ENCODE measurements at regions not wholly inside any gene's neighbourhood (a gene's known extent, or its start where the extent isn't known, plus 50 kb on each side); places are given as distances from the start of the nearest gene placed in this dataset.
A peak's percentile ranks its signal among the peaks of the same experiment; 100 is the strongest.

GRCh38 chr1:193540511-193540910 is 354.1 kb upstream of the B3GALT2 start:
- ATAC-seq (no peak), DNase-seq (no peak)
- Histone ChIP-seq H3K4me3 (no peak overlapping the region), H3K27me3 (ENCODE audit: low read depth) (no peaks in the 10 kb centered on the region), H3K9me3 (no peaks in the 10 kb centered on the region), H3K36me3 (no peaks in the 10 kb centered on the region), H3K27ac (no peak overlapping the region), H3K4me1 (no peaks in the 10 kb centered on the region)
- TF ChIP-seq, protein P1, sequence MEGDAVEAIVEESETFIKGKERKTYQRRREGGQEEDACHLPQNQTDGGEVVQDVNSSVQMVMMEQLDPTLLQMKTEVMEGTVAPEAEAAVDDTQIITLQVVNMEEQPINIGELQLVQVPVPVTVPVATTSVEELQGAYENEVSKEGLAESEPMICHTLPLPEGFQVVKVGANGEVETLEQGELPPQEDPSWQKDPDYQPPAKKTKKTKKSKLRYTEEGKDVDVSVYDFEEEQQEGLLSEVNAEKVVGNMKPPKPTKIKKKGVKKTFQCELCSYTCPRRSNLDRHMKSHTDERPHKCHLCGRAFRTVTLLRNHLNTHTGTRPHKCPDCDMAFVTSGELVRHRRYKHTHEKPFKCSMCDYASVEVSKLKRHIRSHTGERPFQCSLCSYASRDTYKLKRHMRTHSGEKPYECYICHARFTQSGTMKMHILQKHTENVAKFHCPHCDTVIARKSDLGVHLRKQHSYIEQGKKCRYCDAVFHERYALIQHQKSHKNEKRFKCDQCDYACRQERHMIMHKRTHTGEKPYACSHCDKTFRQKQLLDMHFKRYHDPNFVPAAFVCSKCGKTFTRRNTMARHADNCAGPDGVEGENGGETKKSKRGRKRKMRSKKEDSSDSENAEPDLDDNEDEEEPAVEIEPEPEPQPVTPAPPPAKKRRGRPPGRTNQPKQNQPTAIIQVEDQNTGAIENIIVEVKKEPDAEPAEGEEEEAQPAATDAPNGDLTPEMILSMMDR (IDR thresholded peaks at IDR 0.05): no peak
- intact Hi-C loops (cut with DNase I): no loop called here

DNA sequence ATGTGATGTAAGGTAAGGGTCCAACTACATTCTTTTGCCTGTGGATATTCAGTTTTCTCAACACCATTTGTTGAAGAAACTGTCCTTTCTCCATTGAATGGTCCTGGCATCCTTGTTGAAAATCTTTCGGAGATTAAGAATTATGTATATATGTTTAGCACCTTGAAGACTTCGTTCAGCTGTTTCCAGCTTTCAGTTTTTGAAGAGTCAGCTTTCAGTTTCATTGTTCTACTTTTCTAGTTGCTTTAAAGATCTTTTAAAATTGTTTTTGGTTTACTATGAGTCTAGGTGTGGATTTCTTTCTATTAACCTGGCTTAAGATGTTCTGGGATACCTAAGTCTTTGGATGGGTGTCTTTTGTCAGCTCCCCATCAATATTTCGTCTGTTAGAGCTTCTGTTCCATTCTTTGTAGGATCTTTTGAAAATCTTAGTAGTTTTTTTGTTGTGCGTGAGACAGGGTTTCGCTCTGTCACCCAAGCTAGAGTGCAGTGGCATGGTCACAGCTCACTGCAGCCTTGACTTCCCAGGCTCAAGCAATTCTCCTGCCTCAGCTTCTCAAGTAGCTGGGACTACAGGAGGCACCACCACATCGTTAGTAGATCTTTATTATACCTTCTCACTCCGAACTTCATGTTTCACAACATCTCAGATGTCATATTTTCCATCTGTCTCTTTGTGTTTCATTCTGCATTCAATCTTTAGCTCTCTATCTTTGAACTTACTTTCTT is 353.5 kb upstream of the B3GALT2 start:
- Histone ChIP-seq H3K36me3 (no peaks in the 10 kb centered on the region), H3K9me3 (no peaks in the 10 kb centered on the region), H3K4me3 (no peak overlapping the region), H3K27ac (no peak overlapping the region), H3K27me3 (ENCODE audit: low read depth) (no peaks in the 10 kb centered on the region), H3K4me1 (no peaks in the 10 kb centered on the region)
- DNase-seq: no peak
- TF ChIP-seq, protein P1 (IDR thresholded peaks at IDR 0.05): no peak
- no peak for ATAC-seq
- intact Hi-C loops (cut with DNase I): no loop called here

DNA sequence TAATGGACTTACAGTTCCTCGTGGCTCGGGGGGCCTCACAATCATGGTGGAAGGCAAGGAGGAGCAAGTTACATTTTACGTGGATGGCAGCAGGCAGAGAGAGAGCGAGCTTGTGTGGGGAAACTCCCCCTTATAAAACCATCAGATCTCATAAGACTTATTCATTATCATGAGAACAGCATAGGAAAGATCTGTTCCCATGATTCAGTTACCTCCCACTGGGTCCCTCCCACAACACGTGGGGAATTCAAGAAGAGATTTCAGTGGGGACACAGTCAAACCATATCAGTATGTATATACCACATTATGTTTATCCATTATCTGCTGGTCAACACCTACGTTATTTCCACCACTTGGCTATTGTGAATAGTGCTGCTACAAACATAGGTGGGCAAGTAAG is 352.3 kb upstream of the B3GALT2 start:
- intact Hi-C loops (cut with DNase I): no loop called here
- H3K4me1 ChIP-seq: no peaks in the 10 kb centered on the region
- H3K9me3 ChIP-seq: no peaks in the 10 kb centered on the region
- no peak overlapping the region for H3K4me3 ChIP-seq
- TF ChIP-seq, protein P1 (IDR thresholded peaks at IDR 0.05): no peak
- H3K27ac ChIP-seq: no peak overlapping the region
- H3K36me3 ChIP-seq: no peaks in the 10 kb centered on the region
- no peaks in the 10 kb centered on the region for H3K27me3 ChIP-seq (ENCODE audit: low read depth)
- no peak for DNase-seq
- ATAC-seq: no peak

DNA sequence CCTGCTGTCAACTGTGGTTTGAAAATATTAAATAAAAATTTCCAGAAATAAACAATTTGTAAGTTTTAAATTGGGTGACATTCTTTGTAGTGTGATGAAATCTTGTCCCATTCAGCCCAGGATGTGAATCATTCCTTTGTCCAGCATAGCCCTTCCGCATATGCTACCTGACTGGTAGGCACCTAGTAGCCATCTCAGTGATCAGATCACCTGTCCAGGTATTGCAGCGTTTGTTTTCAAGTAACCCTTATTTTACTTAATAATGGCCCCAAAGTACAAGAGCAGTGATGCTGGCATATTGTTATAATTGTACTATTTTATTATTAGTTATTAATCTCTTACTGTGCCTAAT is 351.6 kb upstream of the B3GALT2 start:
- no peaks in the 10 kb centered on the region for H3K27me3 ChIP-seq (ENCODE audit: low read depth)
- no peaks in the 10 kb centered on the region for H3K4me1 ChIP-seq
- H3K9me3 ChIP-seq: no peaks in the 10 kb centered on the region
- TF ChIP-seq, protein P1 (IDR thresholded peaks at IDR 0.05): no peak
- no peak overlapping the region for H3K27ac ChIP-seq
- H3K36me3 ChIP-seq: no peaks in the 10 kb centered on the region
- intact Hi-C loops (cut with DNase I): no loop called here
- ATAC-seq (peak in 1 of 2 donors; percentile 18), DNase-seq (no peak)
- H3K4me3 ChIP-seq: no peak overlapping the region

- H3K27me3 ChIP-seq (ENCODE audit: low read depth): no peaks in the 10 kb centered on the region
- DNase-seq (no peak), ATAC-seq (peak; percentile 45 to 61)
- intact Hi-C loops (cut with DNase I): no loop called here
- TF ChIP-seq, protein P1 (IDR thresholded peaks at IDR 0.05): no peak
- no peak overlapping the region for H3K4me3 ChIP-seq
- H3K9me3 ChIP-seq: no peaks in the 10 kb centered on the region
- H3K4me1 ChIP-seq: no peaks in the 10 kb centered on the region
- H3K27ac ChIP-seq: no peak overlapping the region
- H3K36me3 ChIP-seq: no peaks in the 10 kb centered on the region
Observed at GRCh38 chr1:193537266-193538002, 351.0 kb upstream of the B3GALT2 start.
